Tongue (tissue), 1 donor: ENCODE measurements at regions not wholly inside any gene's neighbourhood (a gene's known extent, or its start where the extent isn't known, plus 50 kb on each side); places are given as distances from the start of the nearest gene placed in this dataset.
A peak's percentile ranks its signal among the peaks of the same experiment; 100 is the strongest.
"Not testable (repeated sequence)": the region's sequence is repeated elsewhere in the genome, so short reads cannot be mapped to it uniquely, and the experiment has no call there.

Experiments
- DNase-seq: peaks from one replicate; pipeline ENCODE4 v3.0.0-alpha.2; 2015

- DNase-seq = no peak
These were observed 222.7 kb upstream of the PRR16 start for GRCh38 chr5:120241400-120241799.

- no peak for DNase-seq
These were observed 212.2 kb upstream of the PRR16 start for GRCh38 chr5:120251898-120252297.

GRCh38 chr5:120252839-120253238, 211.3 kb upstream of the PRR16 start:
- no peak for DNase-seq

- DNase-seq = no peak
These were observed 209.7 kb upstream of the PRR16 start for GRCh38 chr5:120254385-120254784.

GRCh38 chr5:120255214-120255613, 208.9 kb upstream of the PRR16 start:
- DNase-seq = no peak

- DNase-seq = no peak
These were observed 207.7 kb upstream of the PRR16 start for GRCh38 chr5:120256376-120256775.

- DNase-seq = no peak
These were observed 206.6 kb upstream of the PRR16 start for GRCh38 chr5:120257358-120257971.

GRCh38 chr5:120258123-120258522, 206.0 kb upstream of the PRR16 start:
- DNase-seq = peak; percentile 15

- DNase-seq = no peak
These were observed 203.4 kb upstream of the PRR16 start for GRCh38 chr5:120260651-120261050.

- DNase-seq = no peak
These were observed 193.6 kb upstream of the PRR16 start for GRCh38 chr5:120270498-120270897.

GRCh38 chr5:120293796-120294195, 170.3 kb upstream of the PRR16 start:
- no peak for DNase-seq

- DNase-seq = no peak
These were observed 166.5 kb upstream of the PRR16 start for GRCh38 chr5:120297616-120298015.

GRCh38 chr5:120298981-120299380, 165.1 kb upstream of the PRR16 start:
- DNase-seq = no peak

GRCh38 chr5:120304663-120305062, 159.4 kb upstream of the PRR16 start:
- peak; percentile 1 for DNase-seq

- no peak for DNase-seq
These were observed 157.8 kb upstream of the PRR16 start for GRCh38 chr5:120306303-120306702.

- no peak for DNase-seq
These were observed 149.9 kb upstream of the PRR16 start for GRCh38 chr5:120314191-120314590.

- DNase-seq = no peak
These were observed 143.5 kb upstream of the PRR16 start for GRCh38 chr5:120320626-120321025.

GRCh38 chr5:120326651-120327050, 137.4 kb upstream of the PRR16 start:
- peak; percentile 1 for DNase-seq

- DNase-seq = no peak
These were observed 136.9 kb upstream of the PRR16 start for GRCh38 chr5:120327180-120327579.

GRCh38 chr5:120329095-120329494, 135.0 kb upstream of the PRR16 start:
- no peak for DNase-seq

- no peak for DNase-seq
These were observed 133.5 kb upstream of the PRR16 start for GRCh38 chr5:120330558-120330957.

GRCh38 chr5:120344181-120344580, 119.9 kb upstream of the PRR16 start:
- DNase-seq = no peak

GRCh38 chr5:120345947-120346346, 118.2 kb upstream of the PRR16 start:
- DNase-seq = no peak

GRCh38 chr5:120351071-120351470, 113.0 kb upstream of the PRR16 start:
- DNase-seq = not testable (repeated sequence)

- DNase-seq = no peak
These were observed 110.0 kb upstream of the PRR16 start for GRCh38 chr5:120354126-120354525.
